Left colon (tissue), 2 donors: ENCODE measurements at regions not wholly inside any gene's neighbourhood (a gene's known extent, or its start where the extent isn't known, plus 50 kb on each side); places are given as distances from the start of the nearest gene placed in this dataset.

Experiments used
- ATAC-seq: fragments of 200-7000 bp; cut with Tn5 transposase; one replicate; pipeline ENCODE4 v1.9.1; 2020; ENCODE audit warnings: mild to moderate bottlenecking, moderate library complexity
- DNase-seq, 2 donors: peaks; one replicate each; pipeline ENCODE4 v3.0.0-alpha.2; 2020
- intact Hi-C, 2 donors: fragments of 100-400 bp; cut with DNase I in 1 of 2; cut with micrococcal nuclease in 1 of 2; formaldehyde crosslinking; loops; one replicate each; pipeline versions ENCODE4 v1.11.2 to v1.14.0; 2022; cut with DNase I, micrococcal nuclease
- donor health status: DM: no; HTN: no; CAD: no.
- donor health status: DM: yes; HTN: yes; CAD: no.

DNA sequence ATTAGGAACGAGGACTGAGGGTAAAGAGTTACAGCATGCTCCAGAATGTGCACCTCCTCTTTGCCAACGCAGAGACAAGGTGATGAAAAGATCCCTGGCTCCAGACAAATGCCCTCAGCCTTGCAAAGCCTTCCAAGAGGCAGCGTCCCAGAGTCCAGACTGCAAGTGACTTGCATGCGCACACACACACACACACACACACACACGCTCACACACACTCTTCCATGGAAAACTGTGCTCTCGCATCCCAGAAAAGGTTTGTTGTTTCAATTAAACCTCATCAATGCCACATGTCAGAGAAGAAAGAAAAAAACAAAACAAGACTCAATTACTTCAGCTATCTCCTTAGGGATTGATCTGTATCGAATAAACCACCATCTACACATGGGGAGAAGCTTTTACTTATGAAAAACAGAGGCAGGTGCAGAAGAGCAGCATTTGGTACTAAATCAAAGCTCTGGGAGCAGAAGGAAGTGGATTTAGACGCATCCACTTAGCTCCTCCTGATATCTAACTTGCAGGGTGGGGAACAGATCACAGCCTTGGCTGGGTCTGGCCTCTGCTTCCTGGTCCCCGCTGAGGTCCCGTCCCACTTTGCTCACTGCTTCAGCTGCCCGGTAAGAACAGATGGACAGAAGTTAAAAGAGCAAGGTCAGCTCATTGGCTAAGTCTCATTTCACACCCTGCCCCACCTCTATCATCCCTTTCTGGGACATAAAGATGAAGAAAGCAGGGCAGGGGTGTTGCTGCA, 249.8 kb upstream of the BLID start:
- intact Hi-C loops: no loop called here
- no peak for ATAC-seq

DNA sequence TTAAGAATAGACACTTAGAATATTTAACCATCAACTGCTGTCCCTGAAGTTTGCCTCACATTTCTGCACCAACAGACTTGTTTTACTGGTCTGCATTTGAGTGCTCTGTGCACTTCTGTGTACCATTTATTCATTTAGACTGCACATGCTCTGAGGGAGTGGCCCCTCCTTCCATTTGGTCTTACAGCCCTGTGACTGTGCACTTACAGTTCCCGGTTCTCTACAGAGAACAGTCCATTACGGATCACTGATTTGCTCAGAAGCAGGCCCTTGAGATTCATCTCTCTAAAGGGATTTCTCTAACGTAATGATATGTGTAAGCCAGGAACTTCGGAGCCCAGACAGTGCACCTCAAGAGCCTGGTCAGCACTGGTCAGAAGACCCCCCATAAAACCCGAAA, 247.3 kb upstream of the BLID start:
- DNase-seq: no peak
- no peak for ATAC-seq
- intact Hi-C loops: no loop called here

More for the DNA sequence above, 249.8 kb upstream of the BLID start:
- DNase-seq: no peak

DNA sequence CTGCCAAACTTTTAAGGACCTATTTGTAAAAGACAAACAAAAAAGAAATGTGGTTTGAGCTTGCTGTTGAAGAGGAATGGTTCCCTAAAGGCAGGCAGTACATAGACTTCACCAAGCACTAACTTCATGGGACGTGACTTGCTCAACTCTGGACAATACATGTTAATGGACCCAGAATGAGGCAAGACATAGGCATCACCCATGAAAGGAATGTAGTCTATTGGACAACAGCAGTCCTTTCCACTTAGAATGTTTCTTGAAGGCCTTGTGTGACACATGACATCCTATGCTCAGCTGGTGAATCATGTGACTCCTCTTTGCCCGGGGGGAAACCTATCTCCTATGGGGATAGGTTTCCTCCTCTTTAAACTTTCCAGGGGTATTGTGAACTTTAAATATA, 246.4 kb upstream of the BLID start:
- intact Hi-C loops: no loop called here
- no peak for ATAC-seq

DNA sequence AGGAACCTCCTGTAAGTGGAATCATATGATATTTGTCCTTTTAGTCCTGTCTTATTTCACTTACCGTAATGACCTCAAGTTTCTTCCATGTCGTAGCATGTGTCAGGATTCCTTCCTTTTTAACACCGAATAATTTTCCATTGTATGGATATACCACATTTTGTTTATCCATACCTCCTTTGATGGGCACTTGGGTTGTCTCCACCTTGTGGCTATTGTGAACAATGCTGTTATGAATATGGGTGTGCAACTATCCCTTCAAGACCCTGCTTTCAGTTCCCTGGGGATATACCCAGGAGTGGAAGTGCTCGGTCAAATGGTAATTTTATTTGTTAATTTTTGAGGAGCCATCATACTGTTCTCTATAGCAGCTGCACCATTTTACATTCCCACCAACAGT, 244.9 kb upstream of the BLID start:
- DNase-seq: no peak
- intact Hi-C loops: no loop called here
- ATAC-seq: no peak

More for the DNA sequence above, 246.4 kb upstream of the BLID start:
- DNase-seq: no peak

DNA sequence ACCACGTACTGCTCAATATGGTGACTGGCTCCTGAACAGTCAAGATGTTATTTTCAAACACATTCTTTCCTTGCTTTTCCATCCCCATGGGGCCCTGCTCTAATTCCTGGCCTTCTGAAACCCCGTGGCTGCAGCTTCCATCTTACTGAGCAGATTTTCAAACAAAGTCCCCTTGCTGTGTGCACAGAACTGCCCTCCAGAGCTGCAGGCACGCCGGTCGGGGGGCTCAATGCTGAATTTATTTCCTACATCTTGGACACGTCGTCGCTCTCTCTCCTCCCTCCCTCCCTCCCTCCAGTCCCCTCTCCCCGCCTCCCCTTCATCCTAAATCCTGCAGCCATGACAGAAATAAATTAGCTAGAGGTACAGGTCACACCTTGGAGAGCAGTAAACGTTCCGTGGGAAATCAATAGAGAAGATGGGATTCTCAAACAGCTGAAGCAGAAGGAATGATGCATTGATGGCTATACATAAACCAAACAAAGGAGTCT, 243.1 kb upstream of the BLID start:
- no peak for ATAC-seq
- intact Hi-C loops: no loop called here
- no peak for DNase-seq

DNA sequence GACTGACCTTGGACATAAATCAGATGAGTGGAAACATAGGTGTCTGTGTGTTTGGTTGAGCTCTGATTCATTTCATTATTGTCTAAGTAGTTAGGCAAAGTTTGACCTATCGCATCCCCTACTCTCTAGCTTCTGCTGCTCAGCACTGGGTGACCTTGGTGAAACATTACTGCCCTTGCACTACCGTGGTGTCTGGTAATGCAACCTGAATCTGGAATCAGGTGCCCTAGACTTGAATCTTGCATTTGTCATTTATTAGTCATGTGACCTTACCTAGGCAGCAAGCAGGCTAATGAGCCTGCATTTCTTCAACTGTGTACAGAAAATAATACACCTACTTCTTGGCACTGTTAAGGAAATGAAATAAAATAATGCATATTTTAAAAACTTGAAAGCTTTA, 242.3 kb upstream of the BLID start:
- intact Hi-C loops: no loop called here
- no peak for DNase-seq
- no peak for ATAC-seq

DNA sequence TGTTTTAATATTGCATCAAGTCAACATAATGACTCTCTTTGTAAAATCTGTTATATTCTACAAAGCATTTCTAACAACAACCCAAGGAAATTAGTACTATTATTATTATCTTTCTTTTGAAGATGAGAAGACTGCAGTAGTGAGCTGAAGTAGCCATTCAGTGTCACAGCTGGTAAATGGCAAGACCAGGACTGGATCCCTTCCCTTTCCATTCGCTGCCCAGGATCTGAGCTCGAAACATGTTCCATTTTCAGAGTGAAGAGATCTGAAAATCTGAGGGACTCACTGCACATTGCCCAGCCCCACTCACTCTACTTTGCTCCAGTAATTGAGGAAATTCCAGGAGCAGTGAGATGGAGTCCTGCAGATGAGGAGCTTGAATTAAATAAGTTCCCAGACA, 240.0 kb upstream of the BLID start:
- ATAC-seq: no peak
- DNase-seq: no peak
- intact Hi-C loops: no loop called here

DNA sequence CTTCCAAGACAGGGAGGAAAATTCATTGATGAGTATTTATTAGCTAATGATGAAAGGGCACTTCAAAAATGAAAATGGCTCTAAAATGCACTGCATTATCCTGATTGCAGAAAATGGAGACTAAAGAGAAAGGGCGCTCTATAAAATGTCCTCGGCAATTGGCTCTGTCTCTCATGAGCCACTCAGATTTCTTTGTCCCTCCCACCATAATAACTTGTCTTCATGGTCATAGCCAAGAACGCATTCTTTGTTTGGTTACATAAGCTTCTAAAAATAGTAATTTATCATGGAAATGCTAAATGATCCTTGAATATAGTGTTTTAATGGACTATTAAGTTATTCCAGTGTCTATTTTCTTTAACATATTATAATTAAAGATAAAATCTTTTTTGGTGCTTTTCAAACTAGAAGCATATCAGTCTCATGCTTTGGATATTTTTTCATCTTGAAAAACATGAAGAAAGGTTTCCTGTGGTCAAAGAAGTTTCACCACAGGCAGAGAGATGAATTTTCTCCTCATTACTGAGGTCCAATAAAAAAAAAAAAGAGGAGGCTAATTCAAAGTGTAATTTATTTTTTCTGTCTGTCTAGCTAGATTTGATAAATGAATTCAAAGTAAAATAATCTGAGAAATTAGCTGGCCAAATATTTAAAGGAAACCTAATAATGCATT, 238.1 kb upstream of the BLID start:
- intact Hi-C loops: no loop called here
- ATAC-seq (no peak), DNase-seq (no peak)

DNA sequence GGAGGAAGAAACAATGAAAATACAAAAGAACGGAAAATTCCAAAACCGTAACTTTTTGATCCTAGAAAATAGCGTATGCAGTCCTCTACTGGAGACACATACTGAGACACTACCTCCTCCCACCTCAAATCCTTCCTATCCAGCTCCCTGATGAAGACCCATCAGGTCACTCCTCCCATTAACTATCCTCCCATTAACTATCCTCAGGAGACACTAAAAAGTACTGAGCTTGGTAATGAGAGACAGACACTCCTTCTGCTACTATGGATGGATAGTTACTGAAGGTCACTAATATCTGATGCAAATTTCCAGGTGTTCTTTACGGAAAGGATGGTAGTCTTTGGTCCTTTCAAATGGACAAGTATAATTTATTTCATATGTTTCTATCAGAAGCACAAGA, 237.5 kb upstream of the BLID start:
- intact Hi-C loops: no loop called here

DNA sequence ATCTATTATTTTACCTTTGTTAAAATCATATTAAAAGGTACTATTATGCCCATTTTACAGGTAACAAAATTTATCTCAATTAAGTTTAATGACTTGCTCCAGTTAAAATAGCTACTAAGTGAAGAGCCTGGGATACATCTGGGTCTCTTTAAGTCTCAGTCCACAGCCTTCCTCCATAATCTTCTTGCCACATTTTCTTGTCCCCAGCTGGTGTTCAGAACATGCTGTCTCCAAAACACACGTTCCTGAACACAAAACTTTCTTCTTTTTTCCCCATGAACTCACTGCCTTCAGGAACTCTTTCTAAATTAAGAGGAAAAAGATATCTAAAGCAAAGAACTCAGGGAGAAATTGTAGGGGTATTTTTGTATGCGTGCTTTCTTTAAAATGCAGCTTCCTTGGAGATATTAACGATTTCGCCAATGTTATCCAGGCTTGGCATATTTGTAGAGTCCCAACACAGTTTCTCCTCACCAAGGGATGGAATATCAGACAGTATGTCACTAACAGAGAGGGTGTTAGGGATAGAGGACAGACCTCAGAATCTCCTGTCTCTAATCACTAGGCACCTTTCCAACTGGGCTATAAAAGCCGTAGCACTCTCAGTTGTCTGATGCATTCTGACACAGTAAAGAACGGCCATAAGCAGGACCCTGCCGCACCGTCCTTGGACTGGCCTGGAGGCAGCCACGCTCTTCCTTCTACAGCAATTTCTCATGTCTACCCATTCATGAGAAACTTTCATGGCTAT, 232.8 kb upstream of the BLID start:
- intact Hi-C loops: no loop called here

More for the DNA sequence above, 237.5 kb upstream of the BLID start:
- ATAC-seq (no peak), DNase-seq (no peak)

DNA sequence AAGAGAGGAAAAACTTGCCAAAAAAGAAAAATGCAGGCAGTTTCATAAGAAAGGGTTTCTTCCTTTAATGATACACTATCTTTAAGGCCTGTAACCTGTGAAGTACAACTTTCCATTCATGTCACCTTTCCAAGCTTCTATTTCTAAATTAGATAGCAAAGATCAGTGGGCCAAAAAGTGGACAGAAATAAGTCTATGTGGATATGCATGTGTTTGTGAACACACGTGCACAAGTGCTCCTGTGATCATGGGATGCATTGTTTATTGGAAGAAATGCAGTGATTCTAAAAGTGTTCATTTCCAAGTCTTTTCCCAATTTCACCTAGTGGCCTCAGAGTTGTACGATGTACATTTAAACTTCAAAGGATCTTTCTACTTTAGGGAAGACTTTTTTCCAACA, 230.0 kb upstream of the BLID start:
- ATAC-seq (no peak), DNase-seq (no peak)
- intact Hi-C loops: no loop called here

More for the DNA sequence above, 232.8 kb upstream of the BLID start:
- ATAC-seq (no peak), DNase-seq (no peak)

DNA sequence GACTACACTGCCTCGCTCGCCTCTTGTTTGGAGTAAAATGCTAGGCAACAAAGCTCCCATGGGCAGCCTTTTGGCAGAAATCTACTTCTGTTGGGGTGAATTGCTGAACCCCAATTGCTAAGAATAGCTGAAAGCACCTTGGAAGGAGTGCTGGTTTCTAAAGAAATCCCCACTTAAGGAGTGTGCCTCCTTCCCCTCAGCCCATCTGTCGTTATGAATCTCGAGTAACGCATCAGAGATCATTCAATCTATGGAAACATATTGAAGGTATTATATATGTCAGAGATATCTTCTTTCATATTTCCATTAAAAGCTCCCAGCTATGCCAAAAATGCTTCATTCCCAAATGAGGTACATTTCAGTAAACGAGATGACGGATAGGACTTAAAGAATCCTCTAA, 229.6 kb upstream of the BLID start:
- ATAC-seq: no peak
- intact Hi-C loops: no loop called here

DNA sequence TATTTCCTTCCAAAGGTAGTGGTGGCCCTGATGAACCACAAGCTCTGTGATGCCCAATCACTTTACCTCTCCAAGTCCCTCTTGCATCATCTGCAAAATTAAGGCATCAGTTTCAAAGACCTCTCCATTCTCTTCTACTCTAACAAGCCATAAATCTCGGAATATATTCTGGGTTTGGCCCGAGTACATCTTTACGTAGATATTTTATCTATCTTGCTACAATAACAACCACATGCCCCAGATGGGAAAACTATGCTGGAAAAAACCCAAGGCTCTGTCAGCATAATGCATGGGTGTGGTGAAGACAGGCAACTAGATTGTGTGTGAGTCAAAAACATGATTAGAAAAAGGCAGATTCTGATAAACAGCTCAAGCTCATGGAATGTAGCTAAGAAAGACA, 228.2 kb upstream of the BLID start:
- DNase-seq (no peak), ATAC-seq (no peak)
- intact Hi-C loops: no loop called here

More for the DNA sequence above, 229.6 kb upstream of the BLID start:
- no peak for DNase-seq

DNA sequence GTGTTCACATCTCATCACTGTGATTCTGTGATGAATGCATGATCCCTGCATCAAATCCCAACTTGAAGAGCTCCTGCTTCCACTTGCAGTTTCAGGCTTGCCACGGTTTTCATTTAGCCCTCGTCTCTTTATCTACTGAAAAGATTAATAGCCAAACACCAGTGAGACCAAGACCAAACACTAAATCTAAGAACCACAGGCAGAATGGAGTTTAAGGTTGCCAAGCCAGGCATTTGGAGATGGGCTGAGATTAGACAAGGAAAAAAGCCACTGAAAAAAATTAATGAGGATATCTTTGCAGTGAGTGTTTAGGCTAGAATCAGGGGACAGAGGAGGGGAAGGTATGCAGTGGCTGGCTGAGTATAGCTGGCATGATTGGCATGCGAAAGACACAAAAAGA, 227.2 kb upstream of the BLID start:
- ATAC-seq: no peak
- intact Hi-C loops: no loop called here
- no peak for DNase-seq

DNA sequence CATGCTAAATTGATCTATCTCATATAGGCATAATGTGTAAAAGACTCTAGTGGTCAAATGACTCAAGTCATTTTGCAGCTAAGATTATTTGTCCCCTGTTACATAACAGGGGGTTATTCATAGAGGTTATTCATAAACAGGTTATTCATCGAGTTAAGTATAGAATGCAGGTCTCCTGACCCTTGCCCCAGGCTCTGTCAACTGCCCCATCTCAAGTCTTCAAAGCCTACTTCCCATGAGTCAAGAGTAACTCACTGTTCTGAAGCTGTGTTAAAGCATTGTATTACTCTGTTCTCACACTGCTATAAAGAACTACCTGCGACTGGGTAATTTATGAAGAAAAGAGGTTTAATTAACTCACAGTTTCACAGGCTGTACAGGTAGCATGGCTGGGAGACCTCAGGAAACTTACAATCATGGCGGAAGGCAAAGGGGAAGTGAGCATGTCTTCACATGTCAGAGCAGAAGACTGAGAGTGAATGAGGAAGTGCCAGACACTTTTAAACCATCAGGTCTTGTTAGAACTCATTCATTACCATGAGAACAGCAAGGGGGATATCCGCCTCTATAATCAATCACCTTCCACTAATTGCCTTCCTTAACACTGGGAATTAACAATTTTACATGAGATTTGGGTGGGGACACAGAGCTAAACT, 226.2 kb upstream of the BLID start:
- intact Hi-C loops: no loop called here
- DNase-seq (no peak), ATAC-seq (no peak)

DNA sequence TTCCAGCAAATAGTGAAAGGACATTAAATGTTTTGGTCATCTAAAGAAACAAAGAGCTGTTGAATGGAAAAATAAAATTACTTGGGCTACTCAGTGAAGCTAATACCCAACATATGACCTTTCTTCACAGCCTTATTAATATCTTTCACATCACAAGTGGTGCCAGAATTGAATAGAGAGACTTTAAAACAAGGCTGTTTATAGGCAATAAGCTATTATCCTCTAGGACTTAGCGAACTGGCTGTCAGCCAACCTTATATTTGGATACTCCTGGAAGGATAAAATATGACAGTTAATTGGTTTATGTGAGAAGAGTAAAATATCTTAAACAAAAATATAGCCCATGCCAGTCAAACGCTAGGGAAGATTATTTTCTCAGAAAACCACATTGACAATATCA, 225.5 kb upstream of the BLID start:
- DNase-seq: no peak

DNA sequence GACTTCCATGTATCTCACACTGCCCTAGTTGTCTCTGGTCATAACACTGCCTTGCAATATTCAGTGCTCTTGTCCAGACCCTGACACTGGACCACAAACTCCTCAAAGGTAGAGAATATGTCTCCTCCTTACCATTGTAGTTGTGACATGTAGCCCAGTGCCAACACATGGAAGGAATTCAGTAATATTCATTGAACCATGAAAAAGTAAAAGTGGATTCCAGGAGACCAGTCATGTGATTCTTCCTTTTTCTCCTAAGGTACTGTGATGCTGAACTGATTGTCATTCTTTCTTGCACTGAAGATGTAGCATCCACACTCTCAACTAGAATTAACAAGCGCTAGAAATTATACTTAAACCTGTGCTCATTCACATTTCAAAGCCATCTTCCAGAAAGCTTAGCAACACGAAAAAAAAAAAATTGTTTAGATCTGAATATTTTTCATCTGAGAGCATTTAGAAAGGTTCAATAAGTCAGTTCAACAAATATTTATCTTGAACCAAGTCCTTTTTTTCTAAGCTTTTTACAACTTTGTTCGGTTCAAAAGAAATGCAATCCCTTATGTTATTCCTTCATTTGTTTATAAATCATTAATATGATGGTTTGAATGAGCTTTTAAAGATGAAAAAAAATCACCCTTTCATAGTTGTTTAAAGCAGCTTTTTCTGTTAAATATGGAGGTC, 224.7 kb upstream of the BLID start:
- no peak for ATAC-seq
- intact Hi-C loops: no loop called here
- no peak for DNase-seq

More for the DNA sequence above, 225.5 kb upstream of the BLID start:
- intact Hi-C loops: no loop called here
- ATAC-seq: no peak

DNA sequence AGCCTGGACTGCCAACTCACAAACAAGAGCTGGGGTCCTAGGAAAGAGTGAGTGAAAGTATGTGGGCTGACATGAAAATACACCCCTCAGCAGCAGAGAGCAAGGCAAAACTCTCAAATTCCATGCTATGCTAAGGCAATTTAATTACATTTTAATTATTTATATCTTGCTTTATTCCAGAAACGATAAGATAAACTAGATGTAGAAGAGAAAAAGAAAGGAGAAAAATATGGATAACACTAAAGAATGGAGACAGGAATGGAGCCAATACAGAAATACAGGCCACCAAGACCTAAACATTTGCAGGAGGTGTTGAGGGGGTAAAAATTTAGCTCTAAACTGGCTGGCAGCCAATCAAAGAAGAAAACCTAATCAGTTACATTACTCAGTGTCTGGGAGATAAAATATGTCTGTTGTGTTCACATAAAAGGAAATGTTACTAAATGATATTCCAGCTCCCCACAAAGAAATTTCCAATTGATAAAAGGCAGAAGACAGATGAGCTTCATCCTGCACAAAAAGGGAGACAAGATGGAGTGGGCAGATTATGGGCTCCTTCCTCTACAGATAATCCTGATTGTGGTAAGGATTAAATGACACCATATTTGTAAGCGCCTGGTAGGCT, 223.5 kb upstream of the BLID start:
- intact Hi-C loops: no loop called here
- DNase-seq (no peak), ATAC-seq (no peak)
